NAMALWA (cell line): ENCODE measurements at regions not wholly inside any gene's neighbourhood (a gene's known extent, or its start where the extent isn't known, plus 50 kb on each side); places are given as distances from the start of the nearest gene placed in this dataset.
"Not testable (repeated sequence)": the region's sequence is repeated elsewhere in the genome, so short reads cannot be mapped to it uniquely, and the experiment has no call there.

Experiments
- DNase-seq: peaks from one replicate; pipeline ENCODE4 v3.0.0-alpha.2; 2015; ENCODE audit warnings: low spot score

DNA sequence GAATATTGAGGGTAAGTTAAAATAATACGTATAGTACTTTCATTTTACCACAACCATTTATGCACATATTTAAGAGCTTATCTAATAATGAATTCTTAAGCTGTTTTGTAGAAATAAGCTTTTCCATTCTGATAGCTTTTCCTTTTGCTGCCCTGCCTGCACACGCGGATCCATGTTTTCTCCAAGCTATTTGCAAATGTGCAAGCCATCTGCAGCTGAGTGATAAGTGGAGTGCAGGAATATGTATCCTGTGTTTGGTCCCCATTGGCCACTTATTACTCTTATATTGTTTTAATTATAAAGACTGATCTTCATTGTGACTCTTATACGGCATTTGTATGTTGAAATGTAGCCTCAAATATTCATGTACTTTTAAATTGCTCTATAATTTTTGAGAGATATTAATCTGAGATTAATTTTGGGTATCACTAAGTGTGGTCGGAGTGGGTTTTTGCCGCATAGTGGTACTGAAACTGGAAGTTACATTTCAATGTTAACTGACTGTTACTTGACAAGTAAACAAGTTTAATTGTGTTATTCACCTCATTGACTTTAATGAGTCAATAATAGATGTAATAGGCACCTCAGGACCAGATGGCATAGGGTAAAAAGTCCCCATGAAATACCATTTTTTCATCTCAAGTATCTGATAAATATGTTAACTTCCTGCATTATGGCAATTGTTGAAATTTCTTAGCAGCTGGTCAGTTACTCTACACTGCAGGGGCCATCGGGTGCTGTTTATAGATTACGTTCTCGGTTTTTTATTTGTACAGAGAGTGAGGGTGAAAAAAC is 1567.4 kb downstream of the EFNB2 start:
- no peak for DNase-seq

DNA sequence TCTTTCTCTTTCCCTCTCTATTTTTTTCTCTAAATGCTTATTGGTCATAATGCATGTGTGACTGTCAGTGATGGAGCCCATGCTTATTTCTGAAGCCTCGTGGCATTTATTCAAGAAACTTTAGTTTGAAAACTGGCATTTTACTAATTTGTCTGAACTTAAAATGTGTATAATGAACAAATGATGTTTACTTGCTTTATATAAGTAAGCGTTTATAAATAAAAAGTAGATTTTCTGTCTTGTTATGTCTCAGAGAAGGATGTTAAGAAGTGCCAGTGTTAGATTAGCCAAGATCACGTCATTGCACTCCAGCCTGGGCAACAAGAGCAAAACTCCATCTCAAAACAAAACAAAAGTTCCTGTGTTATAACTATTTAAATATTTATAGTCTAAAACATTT is 1568.1 kb downstream of the EFNB2 start:
- DNase-seq = no peak

DNA sequence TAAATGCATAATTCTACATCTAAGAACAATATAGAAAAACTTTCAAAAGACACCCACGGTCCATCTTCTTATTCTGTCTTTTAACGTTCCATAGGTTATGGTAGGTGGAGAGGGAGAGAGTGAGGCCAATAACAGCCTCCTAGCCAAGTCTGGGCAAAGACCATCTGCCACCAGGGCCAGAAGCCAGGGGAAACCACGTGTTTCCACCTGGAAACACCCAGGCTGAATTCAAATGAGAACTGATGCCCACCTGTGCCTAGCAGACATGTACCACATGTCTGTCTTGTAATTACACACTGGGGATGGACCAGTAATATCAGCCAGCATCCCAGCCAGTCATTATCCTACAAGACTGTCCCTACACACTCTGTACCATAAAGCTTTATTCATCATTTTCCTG is 1573.1 kb downstream of the EFNB2 start:
- no peak for DNase-seq

DNA sequence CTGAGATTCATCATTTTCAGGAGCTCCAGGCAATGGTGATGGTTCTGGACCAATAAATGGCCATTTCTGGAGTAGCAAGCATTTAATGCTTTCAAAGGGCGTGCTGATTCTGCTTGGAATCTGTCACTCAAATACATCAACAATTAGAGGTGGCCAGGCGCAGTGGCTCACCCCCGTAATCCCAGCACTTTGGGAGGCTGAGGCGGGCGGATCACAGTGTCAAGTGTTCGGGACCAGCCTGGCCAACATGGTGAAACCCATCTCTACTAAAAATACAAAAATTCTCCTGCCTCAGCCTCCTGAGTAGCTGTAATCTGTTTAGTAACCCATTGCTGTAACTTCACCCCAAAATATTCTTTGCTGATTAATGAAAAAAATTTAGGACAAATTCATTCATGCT is 1574.2 kb downstream of the EFNB2 start:
- DNase-seq = no peak

DNA sequence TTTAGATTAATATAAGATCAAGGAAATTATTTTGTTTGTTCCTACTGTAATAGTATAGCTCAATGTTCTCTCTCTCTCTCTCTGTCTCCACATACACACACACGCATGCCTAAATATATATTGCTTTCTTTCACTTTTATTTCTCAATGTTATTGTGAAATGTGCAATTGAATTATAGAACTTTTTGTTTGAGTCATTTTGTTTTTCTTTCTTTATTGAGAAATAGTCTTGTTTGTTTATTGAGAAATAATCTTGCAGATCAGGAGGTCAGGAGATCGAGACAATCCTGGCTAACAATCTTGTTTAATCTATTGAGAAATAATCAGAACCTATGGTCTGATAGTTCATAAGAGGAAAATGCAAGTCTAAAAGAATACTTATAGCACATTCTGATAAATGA is 1581.3 kb downstream of the EFNB2 start:
- no peak for DNase-seq

DNA sequence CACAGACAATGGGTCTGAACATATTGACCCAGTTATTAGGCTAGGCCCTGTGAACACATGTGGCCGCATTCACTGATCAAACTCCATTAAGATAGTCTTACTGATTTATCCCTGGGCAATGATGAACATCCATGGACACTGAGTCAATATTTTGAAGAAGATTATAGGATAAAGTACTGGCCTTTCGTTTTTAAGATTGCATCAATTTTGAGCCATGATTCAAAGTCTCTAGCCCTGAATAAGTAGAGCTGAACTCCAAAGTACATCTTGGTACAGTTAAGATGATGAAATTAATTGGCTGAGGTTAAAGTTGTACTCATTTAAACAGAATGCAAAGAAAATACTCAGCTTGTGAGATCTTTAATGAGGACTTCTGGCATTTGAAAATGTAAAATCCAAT is 1581.9 kb downstream of the EFNB2 start:
- DNase-seq = no peak

DNA sequence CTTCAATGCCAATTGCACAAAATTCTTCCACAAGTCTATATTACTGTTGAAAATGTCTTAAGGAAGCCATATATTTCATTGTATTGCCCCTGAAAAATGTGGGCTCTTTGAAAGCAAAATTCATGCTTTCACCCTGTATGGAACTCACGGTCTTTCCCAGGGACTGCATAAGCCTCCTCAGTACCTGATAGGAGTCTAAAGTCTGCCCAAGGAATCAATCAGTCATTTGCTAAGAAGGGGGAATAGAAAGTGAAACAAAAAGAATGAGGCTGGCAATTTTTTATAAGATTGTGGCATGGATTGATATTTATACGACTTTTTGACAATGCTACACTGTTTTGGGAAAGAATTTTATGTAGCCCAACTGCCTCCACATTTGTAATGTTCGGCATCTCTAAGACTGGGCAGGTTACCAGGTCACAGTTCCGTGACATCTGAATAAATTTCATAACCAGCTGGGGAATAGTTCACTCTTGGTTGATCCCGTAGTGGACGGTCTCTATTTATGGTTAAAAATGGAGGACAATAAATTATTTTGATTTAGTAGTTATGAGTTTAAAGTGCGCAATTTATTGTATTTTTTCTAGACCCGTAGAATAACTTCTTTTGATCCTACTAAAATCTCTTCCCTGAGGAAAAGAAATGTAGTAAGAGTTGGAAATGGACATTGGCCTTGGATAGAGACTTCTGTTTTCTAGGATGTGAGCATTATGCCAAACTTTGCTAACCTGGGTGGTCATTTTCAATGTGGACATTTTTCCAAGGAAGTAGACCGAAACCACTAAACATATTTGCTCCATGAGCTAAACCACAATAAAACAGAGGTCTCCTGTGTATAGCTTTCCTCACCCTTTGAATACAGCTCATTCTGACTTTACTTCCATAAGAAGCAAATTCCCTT is 1585.4 kb downstream of the EFNB2 start:
- no peak for DNase-seq

DNA sequence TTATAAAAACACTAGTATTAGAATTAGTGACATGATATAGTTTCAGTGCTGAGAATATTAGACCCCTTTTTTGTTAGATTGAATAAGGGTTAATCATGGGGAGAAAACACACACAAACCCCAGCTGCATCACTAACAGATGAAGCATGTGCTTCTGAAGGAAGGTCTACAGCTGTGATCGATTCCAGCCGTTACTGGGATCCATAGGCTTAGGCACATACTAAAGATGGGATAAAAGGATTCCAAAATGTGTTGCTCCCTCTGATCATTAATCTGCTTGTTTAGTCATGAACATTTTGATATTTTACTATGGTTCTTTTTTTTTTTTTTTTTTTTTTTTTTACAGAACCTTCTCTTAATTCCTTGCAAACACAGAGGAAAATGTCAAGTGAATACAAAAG is 1591.3 kb downstream of the EFNB2 start:
- DNase-seq = no peak

DNA sequence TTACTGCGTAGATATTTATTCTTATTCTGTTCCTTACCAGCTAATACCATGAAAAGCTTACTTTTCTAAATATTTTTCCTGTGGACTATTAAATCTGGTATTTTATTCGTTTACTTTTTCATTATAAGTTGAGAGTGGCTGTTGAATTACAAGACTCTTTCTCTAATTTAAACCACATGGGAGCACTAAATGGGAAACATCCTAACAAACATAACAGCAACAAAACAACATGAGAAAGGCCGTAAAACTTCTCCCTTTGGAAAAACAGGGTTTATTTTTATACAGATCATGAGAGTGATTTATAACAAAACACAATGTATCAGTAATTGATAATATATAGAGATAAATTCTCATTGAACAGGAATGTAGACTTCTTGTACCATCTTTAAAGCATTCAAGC is 1592.1 kb downstream of the EFNB2 start:
- no peak for DNase-seq

DNA sequence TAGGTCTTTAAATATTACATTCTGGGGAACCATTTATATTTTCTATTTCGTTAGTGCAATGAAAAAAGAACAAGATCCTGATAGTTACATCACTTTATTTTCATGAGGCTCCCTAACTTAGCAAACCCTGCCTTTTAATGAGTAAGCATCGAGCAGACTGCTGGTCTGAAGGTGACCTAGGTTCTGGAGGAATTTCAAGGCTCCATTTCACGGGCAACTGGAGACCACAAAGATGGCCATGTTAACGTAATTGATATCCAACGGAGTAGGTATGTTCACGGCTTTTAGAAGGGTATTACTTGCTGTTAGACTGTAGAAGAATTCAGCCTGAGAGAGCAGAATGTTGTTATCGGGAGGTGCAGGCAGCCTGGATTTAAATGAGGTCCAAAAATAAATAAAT is 1597.6 kb downstream of the EFNB2 start:
- DNase-seq = no peak

DNA sequence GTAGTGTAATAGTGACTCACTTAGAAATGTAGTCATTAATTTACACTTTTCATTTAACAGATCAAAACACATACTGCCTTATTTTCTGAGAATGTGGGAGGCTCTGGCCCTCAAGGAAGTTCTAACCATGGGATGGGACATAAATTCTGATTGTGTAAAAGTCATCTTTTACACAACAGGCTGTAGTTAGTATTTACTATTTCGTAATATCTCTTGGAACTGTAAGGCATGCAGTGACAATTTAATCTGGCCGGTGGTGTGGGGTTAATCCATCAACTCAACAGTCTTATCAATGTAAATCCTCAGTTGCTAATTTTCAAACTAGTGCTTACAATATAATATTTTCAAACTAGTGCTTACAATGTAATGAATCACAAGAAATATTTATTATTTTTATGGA is 1599.2 kb downstream of the EFNB2 start:
- no peak for DNase-seq

DNA sequence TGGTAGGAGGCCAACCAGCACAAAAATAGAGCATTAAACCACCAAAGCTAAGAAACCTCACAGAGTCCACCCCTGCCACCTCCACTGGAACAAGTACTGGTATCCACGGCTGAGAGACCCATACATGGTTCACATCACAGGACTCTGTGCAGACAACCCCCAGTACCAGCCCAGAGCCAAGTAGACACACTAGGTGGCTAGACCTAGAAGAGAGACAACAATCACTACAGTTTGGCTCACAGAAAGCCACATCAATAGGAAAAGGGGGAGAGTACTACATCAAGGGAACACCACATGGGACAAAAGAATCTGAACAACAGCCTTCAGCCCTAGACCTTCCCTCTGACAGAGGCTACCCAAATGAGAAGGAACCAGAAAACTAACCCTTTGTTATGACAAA is 1614.9 kb downstream of the EFNB2 start:
- not testable (repeated sequence) for DNase-seq

DNA sequence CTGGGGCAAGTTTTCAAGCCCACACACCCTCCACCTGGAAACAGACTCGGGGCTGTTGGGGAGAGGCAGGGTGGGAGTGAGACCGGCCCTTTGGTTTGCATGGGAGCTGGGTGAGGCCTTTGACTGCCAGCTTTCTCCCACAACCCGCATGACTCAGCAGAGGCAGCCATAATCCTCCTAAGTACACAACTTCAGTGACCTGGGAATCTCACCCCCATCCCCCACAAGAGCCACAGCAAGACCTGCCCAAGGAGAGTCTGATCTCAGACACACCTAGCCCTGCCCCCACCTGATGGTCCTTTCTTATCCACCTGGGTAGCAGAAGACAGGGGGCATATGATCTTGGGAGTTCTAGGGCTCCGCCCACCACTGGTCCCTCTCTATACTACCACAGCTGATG is 1615.4 kb downstream of the EFNB2 start:
- DNase-seq = no peak

DNA sequence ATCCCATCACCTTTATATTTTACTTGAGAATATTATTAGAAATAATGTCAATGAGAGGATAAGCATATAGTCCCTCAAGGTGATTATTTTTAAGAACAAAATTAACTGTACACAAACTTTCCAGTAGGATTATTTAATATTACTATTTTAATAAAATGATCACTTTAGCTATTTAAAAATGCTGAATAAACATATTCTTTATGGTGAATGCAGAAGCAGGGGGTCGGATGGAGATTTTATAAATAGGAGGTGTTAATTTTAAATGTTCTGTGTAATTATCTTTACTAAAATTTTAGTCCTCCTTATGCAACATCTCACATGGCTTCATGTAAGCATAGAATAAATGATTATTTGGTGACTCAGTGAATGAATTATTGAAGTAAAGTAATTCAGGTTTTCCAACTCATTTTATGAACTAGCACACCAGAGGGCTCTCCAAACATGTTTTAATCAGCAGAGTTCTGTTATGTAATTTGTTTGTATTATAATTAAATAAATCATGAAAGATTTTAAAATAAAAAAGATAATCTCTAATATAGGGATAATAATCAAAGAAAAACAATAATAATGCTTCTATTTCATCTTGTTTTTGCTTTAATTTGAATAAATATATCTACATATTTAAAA is 1635.2 kb downstream of the EFNB2 start:
- DNase-seq = no peak

DNA sequence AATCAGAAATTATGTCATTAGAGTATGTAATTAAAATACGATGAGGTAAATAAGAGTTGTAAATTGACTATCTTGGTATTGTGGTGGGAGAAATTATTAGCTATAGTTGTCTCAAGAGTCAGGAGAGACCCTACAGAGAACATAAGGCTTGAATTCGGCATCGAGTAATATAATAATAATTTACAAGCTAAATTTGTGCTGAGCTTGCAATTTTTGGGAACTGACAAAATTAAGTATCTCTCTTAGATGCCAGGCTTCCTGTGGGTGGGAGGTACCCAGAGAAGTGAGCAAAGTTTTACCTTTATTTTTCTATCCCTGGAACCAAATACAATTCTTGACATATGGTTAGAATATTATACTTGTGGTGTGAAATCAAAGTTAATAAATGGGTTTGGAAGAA is 1637.0 kb downstream of the EFNB2 start:
- no peak for DNase-seq

DNA sequence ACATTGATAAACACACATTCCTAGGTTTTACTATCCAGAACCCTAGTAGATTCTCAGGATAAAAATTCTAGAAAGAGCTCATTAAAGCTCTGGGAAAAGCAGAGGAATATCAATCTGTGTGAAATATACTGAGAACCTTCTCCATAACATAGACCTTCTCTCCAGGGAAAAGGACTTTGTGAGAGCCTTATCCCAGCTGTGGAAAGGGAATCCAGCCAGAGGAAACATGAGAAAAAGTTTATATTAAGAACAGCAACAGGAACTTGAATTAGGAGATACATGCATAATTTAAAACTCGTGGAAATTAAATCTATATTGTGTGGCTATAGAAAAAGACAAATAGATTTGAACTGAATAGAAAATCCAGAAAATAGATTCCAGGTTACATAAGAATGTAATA is 1639.9 kb downstream of the EFNB2 start:
- no peak for DNase-seq

DNA sequence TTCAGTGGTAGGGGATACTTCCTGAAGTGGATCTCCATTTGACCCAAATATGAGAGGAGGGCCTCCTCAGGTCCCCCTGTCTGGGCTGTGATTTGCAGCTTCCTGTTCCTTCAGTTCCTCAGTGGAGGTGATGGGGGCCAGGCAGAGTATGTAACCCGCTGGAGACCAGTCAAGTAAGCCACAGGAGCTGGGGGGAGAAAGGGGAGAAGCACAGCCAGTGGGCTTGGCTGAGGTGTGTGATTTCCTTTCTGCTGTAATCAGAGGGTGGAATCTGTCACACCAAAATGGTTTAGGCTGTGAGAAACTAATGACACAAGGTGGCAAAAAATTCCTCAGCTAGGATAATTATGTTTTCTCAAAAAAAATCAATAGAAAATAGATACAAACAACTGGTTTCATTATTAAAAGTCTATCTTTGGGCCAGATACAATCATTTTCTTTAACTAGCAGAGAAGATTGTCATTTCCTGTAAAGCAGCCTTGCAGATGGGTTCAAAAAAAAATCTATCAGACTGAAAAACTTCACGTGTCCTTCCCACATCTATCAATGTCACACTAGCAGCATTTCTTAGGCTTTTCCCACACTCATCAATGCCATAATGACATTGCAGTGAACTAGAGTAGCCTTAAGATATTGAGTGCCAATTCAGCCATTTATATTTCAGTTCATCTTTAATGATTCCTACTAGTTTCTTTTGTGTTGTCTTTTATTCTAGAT is 1660.3 kb downstream of the EFNB2 start:
- no peak for DNase-seq

DNA sequence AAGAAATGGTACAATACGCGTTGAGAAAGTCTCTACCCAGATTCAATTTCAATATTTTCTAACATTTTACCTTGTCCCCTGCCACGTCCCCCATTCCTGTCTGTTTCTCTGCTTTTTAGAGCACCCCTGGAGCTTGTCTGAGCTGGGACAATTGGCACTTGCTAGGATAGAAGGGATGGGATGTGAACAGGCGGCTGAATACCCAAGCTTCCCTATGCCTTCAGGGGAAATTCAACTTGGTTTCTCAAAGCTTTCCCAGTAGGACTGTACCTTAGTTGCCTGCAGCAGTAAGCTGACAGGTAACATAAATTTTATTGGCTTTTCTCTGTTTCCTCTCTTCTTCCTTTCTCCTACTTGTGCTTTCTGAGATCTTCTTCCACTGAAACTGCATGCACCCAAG is 1663.3 kb downstream of the EFNB2 start:
- DNase-seq = no peak

DNA sequence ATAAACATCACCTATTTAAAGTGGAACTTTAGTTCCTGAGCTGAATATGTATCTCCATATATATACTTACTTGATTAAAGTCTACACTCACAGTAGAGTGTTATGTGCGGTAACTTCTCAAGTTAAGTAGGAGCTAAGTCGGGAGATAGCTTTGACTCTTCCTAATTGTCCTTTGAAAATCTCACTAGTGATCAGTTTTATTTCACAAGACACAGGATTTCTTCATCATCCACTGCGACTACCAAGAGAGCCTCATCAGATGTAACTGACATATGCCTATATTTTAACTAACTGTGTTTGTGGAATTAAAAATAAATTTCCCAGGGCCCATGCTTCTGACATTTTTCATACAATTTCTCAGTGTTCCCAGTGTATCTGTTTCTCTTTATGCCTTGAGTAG is 1664.0 kb downstream of the EFNB2 start:
- no peak for DNase-seq

DNA sequence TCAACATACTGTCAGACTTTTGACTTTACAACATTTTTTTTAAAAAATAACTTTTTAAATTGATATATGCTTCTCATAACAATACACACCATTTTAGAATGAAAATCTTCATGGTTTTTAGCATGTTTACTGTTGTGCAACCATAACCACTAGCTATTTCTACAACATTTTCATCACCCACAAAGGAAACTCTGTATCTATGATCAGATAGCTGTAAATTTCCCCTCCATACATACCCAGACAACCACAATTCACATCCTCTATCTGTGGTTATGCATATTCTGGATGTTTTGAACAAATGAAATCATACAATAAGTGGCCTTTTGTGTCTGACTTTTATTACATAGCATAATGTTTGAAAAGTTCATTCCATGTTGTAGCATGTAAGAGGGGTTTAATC is 1666.0 kb downstream of the EFNB2 start:
- DNase-seq = no peak

DNA sequence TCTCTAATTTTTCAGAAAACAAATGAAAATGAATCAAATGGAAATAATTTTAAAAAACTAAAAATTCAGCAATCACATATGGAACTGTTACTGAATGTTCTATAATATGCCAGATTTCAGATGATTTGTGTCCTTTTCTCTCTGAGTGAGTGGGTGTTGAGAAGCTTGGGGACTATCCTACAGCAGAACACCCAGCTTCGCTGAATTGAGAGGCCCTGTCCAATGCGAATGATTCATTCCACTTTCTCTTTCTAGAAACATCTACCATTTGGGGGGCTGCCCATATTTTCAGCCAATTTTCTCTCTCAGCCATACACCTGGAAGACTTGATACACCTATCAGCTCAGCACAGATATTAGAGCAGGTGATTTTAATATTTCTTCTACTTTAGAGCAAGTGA is 1666.7 kb downstream of the EFNB2 start:
- DNase-seq = no peak

DNA sequence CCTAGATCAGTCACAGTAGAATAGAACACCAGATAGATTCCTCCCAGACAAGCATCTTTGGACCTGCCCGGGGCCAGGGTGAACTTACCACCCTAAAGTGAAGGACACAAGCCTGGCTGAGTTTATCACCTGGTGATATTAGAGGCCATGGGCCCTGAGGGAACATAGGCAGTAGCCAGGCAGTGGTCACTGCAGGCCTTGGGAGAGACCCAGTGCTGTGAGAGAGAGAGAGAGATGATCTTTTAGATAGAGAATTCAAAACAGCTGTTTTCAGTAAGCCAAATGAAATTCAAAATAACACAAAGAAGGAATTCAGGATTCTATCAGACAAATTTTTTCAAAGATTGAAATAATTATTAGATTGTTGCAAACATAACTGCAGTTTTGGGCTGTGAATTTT is 1679.9 kb downstream of the EFNB2 start:
- no peak for DNase-seq
